Fibroblast of lung (primary cell): ENCODE measurements at regions not wholly inside any gene's neighbourhood (a gene's known extent, or its start where the extent isn't known, plus 50 kb on each side); places are given as distances from the start of the nearest gene placed in this dataset.

ENCODE experiments used
- DNase-seq, 2 donors: peaks; one replicate each; pipeline versions ENCODE4 v3.0.0 to v3.0.0-alpha.2; 2010; ENCODE audit warnings: low read depth in 2 of 2
- H2AFZ ChIP-seq: 2 replicates; pipeline ENCODE4 v1.5.1; 2012; ENCODE audit warnings: low read length, control low read depth, inconsistent platforms
- H3K27ac ChIP-seq: 2 replicates; pipeline ENCODE4 v1.5.1; 2011; ENCODE audit warnings: low read length, control low read depth; ENCODE audit not compliant: insufficient read depth
- H3K27me3 ChIP-seq: 2 replicates; pipeline ENCODE4 v1.5.1; 2011; ENCODE audit warnings: mild to moderate bottlenecking, low read length; ENCODE audit not compliant: control insufficient read depth, insufficient read depth
- H3K36me3 ChIP-seq: 2 replicates; pipeline ENCODE4 v1.5.1; 2011; ENCODE audit warnings: low read length; ENCODE audit not compliant: control insufficient read depth, insufficient read depth
- H3K4me1 ChIP-seq: 2 replicates; pipeline ENCODE4 v1.5.1; 2011; ENCODE audit warnings: low read length; ENCODE audit not compliant: control insufficient read depth, insufficient read depth; ENCODE audit errors: extremely low read depth
- H3K4me2 ChIP-seq: 2 replicates; pipeline ENCODE4 v1.5.1; 2011; ENCODE audit warnings: low read length, control low read depth; ENCODE audit not compliant: insufficient read depth; ENCODE audit errors: extremely low read depth
- H3K4me3 ChIP-seq, 4 experiments: fragments of 200-600 bp in 1 of 4; sonication (generic) in 1 of 4; replicated peaks in 1 of 4; 2 replicates each; pipeline ENCODE4 v1.5.1; 2011 to 2016; ENCODE audit warnings: low read length in 4 of 4, low read depth in 3 of 4, mild to moderate bottlenecking in 3 of 4, control low read depth in 2 of 4, inconsistent platforms in 1 of 4, mixed read lengths in 1 of 4; ENCODE audit not compliant: insufficient read depth in 1 of 4; ENCODE audit errors: control extremely low read depth in 1 of 4
- H3K79me2 ChIP-seq: 2 replicates; pipeline ENCODE4 v1.5.1; 2012; ENCODE audit warnings: mild to moderate bottlenecking, low read length, inconsistent platforms; ENCODE audit not compliant: control insufficient read depth, insufficient read depth
- H3K9ac ChIP-seq: 2 replicates; pipeline ENCODE4 v1.5.1; 2011; ENCODE audit warnings: mild to moderate bottlenecking, low read length, control low read depth; ENCODE audit not compliant: insufficient read depth
- H3K9me3 ChIP-seq: 2 replicates; pipeline ENCODE4 v1.5.1; 2012; ENCODE audit warnings: low read depth, low read length; ENCODE audit not compliant: control insufficient read depth, insufficient read depth
- H4K20me1 ChIP-seq: 2 replicates; pipeline ENCODE4 v1.5.1; 2011; ENCODE audit warnings: low read length; ENCODE audit not compliant: control insufficient read depth, insufficient read depth; ENCODE audit errors: extremely low read depth
- CTCF ChIP-seq, 2 donors: IDR thresholded peaks in 1 of 2; conservative IDR thresholded peaks in 1 of 2; 1 replicate in 1 of 2; 2 replicates in 1 of 2; pipeline ENCODE4 v1.5.1; 2011 to 2012; ENCODE audit warnings: low read length in 2 of 2, control low read depth in 1 of 2, inconsistent platforms in 1 of 2, low read depth in 1 of 2, mild to moderate bottlenecking in 1 of 2
- EZH2 ChIP-seq: IDR thresholded peaks from 2 replicates; pipeline ENCODE4 v1.5.1; 2012; ENCODE audit warnings: low read length, control low read depth, mild to moderate bottlenecking; ENCODE audit errors: missing control alignments

DNA sequence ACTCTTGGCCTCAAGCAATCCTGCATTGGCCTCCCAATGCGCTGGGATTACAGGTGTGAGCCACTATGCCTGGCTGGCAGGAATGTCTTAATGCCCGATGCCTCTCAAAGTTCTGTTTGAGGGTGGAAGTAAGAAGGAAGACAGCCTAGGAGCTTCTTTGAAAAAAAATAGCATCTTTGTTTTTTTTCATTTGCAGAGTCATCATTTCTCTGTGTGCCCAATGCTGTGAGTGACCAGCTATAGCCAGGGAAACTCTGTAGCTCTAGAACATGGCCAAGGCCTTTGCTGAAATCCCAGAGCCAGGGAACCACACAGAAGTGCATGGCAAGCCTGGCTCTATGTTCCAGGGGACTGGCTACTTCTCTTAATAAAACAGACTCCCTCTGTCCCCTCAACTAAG lies 260.0 kb downstream of the C1D start:
- H3K27ac ChIP-seq: no peak overlapping the region
- H2AFZ ChIP-seq: no peak overlapping the region
- H3K9me3 ChIP-seq: no peaks in the 10 kb centered on the region
- H3K4me3 ChIP-seq: no peak overlapping the region
- no peaks in the 10 kb centered on the region for H3K79me2 ChIP-seq
- no peaks in the 10 kb centered on the region for H4K20me1 ChIP-seq
- H3K4me1 ChIP-seq: peaks cover 8% of the 10 kb centered on the region
- H3K9ac ChIP-seq: no peak overlapping the region
- H3K36me3 ChIP-seq: no peaks in the 10 kb centered on the region
- no peak for DNase-seq
- no peak overlapping the region for H3K4me2 ChIP-seq
- H3K27me3 ChIP-seq: no peaks in the 10 kb centered on the region
- no peak for TF ChIP-seq EZH2
- TF ChIP-seq CTCF (conservative IDR thresholded peaks at IDR 0.05 in 1 of 2, IDR thresholded peaks at IDR 0.05 in 1 of 2; ENCODE audit: low read depth in 1 of 2, low read length in 2 of 2): no peak

DNA sequence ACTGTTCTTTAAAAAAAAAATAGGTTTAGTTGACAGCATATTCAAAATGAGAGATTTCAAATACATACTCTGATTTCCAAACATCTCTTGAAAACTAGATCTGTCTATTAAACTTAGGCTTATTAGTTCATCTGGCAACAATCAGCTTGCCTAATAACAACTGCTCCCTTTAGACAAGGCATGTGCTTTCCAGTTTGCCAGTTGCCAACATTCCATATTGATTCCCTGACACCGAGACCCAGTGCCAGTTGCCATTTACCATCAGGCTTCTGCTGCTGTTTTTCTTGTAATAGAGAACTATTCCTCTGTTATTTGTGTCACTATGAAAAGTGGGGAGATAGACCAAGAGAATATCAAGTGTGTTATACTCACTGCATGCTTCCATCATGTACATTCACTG lies 256.0 kb downstream of the C1D start:
- TF ChIP-seq EZH2 (no peak), CTCF (conservative IDR thresholded peaks at IDR 0.05 in 1 of 2, IDR thresholded peaks at IDR 0.05 in 1 of 2; ENCODE audit: low read depth in 1 of 2, low read length in 2 of 2) (no peak)
- Histone ChIP-seq H3K27me3 (no peaks in the 10 kb centered on the region), H3K27ac (no peak overlapping the region), H3K4me2 (no peak overlapping the region), H4K20me1 (no peaks in the 10 kb centered on the region), H3K9me3 (no peaks in the 10 kb centered on the region), H3K36me3 (no peaks in the 10 kb centered on the region), H3K9ac (no peak overlapping the region), H2AFZ (no peak overlapping the region), H3K4me3 (no peak overlapping the region), H3K4me1 (no peaks in the 10 kb centered on the region), H3K79me2 (no peaks in the 10 kb centered on the region)
- DNase-seq: no peak

DNA sequence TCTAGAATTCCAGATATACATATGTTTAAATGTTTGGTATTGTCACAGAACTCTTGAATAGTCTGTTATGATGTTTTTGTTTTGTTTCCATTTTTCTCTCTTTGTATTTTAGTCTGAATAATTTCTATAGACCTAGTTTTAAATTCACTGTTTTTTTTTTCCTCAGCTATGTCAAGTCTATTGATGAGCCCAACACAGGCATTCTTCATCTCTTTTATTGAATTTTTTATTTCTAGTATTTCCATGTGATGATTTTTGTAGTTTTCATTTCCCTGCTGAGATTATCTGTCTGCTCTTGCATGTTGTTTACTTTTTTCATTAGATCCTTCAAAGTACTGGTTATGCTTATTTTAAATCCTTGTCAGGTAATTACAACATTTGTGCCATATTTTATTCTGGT lies 254.7 kb downstream of the C1D start:
- TF ChIP-seq CTCF (conservative IDR thresholded peaks at IDR 0.05 in 1 of 2, IDR thresholded peaks at IDR 0.05 in 1 of 2; ENCODE audit: low read depth in 1 of 2, low read length in 2 of 2): no peak
- TF ChIP-seq EZH2: no peak
- DNase-seq: no peak
- H3K9me3 ChIP-seq: no peaks in the 10 kb centered on the region
- H3K27ac ChIP-seq: no peak overlapping the region
- no peaks in the 10 kb centered on the region for H4K20me1 ChIP-seq
- H3K4me3 ChIP-seq: no peak overlapping the region
- no peak overlapping the region for H3K9ac ChIP-seq
- no peaks in the 10 kb centered on the region for H3K4me1 ChIP-seq
- no peaks in the 10 kb centered on the region for H3K27me3 ChIP-seq
- H3K79me2 ChIP-seq: no peaks in the 10 kb centered on the region
- no peaks in the 10 kb centered on the region for H3K36me3 ChIP-seq
- no peak overlapping the region for H3K4me2 ChIP-seq
- no peak overlapping the region for H2AFZ ChIP-seq
